HG02938 (cell line): ENCODE measurements at regions not wholly inside any gene's neighbourhood (a gene's known extent, or its start where the extent isn't known, plus 50 kb on each side); places are given as distances from the start of the nearest gene placed in this dataset.

Experiments used
- ATAC-seq: cut with Tn5 transposase; IDR thresholded peaks from one replicate; pipeline ENCODE4 v1.9.1; 2021; ENCODE audit warnings: mild to moderate bottlenecking, moderate library complexity; ENCODE audit not compliant: unreplicated experiment

DNA sequence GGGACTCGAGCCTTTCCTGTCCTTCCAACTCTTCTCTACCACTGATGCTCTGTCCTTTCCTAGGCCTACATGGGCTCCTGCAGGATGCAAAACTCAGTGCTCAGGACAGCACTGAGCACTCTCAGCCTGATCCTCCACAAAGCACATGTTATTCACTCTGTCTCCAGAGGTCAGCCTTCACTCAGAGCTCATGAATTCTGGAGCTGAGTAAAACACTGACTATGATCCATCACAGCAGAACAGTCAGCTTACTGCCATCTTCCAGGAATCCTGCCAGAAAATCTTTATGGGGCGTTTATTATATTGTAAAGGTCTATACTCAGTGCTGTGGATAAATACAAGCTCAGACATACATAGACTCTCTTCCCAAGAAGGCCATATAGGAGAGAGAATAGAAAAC is 121.5 kb upstream of the CPEB2 start:
- ATAC-seq, result no peak

DNA sequence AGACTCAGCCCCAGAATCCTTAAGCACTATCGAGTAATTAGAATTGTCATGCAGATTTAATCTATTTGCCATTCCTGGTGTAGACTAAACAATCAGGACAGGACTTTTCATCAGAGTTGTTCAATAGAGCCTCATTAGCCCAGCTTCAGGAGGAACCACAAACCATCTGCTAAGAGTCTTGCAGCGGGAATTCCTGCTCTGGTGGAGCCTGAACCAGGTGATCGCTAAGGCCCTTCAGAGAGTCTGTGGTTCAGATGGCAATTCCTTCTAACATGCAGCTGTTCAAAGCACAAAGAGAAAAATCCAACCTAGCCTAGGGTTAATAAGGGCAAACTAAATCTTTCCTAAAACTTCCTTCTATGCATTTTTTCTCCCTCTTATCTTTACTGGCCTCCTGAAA is 119.1 kb upstream of the CPEB2 start:
- no peak for ATAC-seq

DNA sequence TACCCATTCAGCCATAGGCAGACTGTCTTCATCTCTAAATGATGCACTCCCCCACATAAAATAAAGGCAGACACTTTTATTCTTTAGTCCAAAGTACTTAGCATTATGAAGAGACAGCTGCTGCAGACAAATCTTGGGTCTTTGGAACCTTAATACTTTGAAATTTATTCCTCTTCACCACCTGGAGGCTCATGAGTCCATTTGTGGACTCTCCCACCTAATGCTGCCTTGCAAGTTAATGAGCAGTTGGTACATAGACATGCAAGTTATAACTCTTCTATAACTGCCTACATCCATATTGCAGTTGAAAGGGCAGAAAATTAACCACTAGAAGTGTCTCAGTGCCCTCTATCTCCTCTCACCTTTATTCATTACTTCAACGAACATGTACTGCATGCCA is 118.6 kb upstream of the CPEB2 start:
- ATAC-seq, result no peak

DNA sequence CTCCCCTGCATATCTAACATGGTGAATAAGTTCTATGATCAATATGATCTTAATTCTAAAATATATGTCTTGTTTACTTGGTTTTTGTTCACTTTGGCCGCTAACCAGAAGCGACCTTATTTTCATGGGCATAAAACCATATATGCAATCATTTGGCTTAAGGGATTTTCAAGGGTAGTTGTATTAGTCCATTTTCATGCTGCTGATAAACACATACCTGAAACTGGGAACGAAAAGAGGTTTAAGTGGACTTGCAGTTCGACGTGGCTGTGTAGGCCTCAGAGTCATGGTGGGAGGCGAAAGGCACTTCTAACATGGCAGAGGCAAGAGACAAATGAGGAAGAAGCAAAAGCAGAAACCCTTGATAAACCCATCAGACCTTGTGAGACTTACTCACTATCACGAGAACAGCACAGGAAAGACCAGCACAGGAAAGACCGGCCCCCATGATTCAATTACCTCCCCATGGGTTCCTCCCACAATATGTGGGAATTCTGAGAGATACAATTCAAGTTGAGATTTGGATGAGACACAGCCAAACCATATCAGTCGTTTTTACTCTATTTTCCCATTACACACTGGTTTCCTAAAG is 114.3 kb upstream of the CPEB2 start:
- no peak for ATAC-seq

DNA sequence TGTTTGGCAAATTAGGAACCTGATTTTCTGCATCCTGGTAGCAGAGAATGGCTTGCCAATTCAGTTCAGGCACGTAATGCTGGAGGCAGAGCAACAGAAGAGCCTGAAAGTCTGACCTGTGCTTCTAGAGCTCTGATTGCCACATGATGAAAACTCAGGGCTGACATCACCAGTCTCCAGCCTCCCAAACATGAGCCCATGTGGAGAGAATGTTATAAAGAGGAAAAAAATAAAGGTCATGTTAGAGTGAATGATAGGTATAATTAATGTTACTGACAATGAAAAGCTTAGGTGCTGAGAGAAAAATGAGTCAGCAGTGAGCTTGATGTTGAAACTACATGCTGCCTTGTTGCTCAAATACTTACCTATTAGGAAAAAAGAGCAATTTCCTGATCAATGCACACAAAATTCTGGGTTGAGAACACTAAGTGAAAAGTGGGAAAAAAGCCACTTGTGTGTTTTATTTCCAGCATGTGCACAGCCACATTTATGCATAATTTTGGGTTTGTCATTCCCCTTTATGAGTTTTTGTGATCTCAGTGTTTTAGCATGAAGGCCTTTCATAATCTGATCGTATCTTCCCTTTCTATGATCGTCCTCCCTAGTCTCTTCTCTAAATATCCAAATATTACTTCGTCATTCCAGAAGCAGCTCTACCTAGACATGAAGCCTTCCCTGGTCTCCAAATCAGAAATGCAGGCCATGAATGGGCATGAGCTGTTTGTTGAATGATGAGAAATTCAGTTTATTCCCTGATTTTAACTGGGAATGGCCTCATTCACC is 113.3 kb upstream of the CPEB2 start:
- ATAC-seq, result no peak

DNA sequence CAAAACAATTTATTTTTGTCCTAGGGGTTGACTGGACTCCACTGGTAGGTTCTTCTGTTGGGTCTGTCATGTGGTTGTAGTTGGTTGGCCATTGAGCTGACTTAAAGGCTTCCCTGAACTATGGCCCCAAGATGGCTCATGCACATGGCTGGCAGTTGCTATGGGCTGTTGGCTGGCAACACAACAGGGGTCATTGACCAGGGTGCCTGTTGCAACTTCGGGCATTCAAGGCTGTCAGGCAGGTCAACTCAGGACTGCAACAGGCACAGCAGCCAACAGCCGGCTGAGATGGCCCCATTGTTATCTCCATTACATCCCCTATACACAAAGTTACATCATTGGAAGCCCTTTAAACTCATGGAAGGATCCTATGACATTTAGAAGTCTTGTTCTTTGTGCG is 109.7 kb upstream of the CPEB2 start:
- ATAC-seq, result no peak

DNA sequence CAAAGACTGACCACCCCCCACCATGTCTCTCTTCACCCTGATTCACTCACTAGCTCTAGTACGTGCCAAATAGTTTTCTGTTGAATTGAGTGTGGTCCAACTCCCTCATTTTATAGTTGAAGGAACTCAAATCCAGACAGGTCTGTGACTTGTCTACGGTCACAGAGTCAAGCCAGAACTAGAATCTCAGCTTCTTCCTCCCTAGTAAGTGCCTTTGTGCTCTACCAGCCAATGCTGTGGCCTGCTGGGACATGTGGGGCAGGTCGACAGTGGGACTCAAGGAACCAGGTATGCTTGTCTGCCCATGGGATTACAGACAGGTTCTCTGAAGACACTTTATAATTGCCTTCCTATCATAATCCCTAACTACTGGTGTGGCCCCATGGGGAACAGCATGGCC is 108.6 kb upstream of the CPEB2 start:
- ATAC-seq, result no peak

DNA sequence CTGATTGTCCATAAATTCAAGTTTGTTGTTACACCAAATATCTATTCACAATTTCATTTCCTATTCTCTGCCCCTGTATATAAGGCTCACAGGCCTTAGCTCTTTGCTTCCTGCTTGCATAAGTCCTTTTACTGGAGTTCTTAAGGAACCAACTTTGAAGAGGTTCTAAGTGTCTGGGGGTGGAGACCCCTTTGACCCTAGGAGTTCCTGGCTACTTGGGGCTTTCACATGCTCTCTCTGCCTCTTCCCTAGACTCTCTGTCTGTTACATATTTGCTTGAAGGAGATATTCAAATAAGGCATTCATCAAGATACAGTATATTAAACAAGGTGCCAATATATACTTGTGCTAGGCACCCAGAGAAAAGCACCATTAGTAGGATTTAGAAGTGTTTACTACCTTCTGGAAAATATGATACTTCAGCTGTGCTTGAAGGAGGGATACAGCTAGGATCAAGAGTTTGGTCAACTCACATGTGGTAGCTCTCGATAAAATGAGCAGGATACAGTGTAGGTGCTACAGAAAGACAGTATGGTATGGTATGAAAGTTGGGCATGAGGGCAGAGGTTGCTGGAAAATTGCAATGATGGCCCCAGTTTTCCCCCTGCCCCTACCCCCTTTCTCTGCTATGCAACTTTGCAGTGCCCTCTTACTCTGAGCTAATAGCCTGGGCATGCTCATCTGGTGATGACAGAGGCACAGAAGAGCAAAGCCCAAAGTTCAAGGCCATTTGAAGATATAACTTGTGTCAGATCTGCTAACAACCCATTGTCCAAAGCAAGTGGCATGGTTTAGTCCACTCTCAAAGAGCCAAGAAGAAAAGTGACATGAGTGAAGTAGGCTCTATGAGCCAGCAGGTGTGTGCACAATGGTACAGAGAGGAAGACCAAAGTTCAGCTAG is 107.6 kb upstream of the CPEB2 start:
- no peak for ATAC-seq

DNA sequence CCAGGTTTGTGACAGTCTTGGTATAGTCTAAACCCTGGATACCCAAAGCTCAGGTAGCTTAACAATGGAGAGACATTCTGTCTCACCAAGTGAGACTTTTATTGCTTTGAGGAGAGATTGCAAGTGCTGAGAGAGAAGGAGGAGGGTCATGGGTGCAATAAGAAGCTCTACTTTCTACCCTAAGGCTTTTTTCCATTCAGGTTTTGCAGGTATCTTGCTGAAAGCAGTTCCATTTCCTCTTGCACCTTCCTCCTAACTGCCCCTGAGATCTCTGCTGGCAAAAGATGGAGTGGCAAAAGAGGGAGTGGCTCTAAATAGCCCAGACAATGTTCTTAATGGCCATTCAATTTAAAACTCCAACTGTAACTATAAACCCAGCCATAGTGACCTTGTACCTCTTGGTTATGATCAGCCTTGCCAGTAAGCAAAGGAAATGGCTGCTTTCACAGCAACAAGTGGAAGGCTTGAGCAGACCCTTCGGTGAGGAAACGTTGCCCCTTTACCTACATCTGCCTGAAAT is 105.6 kb upstream of the CPEB2 start:
- no peak for ATAC-seq

DNA sequence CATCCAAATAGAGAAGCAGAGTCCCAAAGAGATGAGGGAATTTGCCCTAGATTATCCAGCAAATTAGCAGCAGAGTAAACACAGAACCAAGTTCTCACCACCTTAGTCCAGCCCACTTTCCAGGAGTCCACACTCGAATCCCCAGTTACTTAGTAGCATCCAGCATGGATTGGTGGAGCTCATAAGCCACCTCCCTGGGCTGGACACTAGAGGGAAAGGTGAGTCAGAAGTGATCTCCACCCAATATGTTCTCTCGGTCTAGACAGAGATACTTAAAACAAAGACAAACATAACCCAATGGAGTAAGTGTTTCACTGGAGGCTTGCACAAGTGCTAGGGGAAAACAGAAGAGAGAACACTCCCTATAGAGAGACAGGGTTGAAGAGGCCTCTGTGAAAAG is 105.1 kb upstream of the CPEB2 start:
- ATAC-seq, result no peak

DNA sequence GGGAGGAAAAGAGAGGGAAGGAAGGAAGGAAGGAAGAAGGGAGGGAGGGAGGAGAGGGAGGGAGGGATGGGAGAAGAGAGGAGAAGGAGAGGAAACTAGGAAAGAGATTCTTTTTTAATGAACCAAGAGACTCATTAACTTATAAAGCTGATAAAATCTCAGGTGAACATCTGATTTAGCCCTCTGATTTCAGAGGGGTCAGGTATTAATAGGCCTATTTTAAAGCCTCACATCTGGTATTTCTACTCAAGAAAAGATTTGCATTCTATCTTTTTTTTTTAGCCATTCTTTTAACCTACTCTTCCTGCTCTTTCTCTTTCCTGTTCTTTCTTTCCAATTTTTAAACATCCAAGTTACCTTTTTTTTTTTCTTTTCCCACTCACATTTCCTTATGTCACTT is 103.3 kb upstream of the CPEB2 start:
- no peak for ATAC-seq

DNA sequence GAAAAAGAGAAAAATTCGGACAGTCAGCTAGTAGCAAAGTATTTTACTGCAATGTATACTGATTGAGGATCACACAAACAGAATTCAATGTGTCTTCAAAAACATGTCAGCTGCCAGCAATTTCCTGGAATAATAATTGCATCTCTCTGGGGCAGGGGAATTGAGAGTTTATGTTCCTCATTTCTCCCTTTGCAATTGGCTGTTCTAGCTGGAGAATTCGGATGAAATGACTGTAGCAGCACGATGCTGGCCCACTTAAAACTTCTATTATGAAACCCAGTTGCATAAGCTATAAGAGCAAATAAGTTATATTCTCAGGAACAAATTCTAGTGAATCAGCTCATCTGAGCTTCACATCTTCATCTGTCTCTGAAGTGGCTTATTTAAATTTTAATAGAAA is 99.9 kb upstream of the CPEB2 start:
- ATAC-seq, result no peak

DNA sequence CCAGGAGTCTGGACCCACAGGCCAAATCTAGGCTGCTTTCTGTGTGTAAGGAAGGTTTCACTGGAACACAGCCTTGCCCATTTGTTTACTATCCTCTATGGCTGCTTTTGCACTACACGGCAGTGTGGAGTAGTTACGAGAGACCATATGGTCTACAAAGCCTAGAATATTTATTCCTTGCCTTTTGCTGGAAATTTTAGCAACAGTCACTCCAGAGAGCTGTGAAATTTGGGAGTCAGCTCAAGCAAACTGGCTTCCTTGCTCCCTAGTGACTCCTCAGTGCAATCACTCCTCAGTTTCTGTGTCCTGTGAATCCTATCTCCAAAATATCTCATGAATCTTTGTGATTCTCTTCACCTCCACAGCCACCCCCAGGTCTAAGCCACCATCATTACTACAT is 99.0 kb upstream of the CPEB2 start:
- no peak for ATAC-seq

DNA sequence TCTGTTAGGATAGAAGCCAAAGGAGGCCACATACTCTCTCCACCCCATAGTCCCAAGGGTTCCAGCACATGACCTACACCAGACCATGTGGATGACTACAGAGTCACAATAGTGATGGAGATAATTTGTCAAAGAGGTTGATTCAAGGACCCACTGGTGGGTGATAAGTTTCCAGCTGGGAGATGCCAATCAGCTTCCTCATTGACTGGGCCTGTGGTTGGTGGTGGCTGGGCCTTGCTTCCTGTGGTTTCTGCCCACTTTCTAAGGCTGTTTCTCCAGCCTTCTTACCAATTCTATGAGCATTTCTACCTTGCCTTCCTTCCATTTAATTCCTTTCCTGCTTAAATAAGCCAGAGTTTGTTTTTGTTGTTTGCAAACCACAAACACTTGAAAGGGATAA is 95.5 kb upstream of the CPEB2 start:
- ATAC-seq, result no peak

DNA sequence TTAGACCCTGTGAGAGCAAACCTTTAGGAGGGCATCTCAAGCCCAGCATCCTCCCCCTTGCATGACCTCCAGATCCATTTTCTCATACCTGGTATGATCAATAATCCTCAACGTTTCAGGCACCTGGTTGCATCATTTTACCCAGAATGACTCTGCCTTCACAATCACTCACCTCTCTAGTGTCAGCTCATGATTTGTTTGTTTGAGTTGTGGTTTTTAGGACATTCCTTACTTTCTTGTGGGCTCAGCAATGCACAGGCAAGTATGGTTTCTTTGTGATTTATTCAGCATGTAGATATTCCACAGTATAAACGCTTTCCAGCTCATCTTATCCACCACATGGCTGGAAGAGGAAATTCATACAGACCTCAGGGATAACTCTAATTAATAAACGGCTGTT is 93.6 kb upstream of the CPEB2 start:
- ATAC-seq, result no peak

DNA sequence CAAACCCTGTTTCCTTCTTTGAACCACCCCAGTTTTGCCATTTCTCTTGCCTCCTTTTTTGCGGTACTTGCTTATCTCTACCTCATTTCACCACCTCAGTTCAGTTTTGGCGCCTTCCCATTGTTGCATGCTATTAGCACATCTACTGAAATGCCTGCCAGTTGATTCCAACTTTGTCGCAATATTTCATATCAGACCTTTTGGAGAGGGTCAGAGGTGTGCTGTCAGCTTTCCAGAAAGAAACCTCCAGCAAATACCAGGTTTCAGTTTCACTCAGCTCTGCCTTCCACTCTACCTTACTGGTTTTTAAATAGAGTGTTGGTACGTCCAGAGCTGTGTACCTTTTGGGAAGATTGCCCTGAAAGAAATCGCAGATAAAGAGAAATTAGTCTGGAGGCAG is 91.9 kb upstream of the CPEB2 start:
- no peak for ATAC-seq

DNA sequence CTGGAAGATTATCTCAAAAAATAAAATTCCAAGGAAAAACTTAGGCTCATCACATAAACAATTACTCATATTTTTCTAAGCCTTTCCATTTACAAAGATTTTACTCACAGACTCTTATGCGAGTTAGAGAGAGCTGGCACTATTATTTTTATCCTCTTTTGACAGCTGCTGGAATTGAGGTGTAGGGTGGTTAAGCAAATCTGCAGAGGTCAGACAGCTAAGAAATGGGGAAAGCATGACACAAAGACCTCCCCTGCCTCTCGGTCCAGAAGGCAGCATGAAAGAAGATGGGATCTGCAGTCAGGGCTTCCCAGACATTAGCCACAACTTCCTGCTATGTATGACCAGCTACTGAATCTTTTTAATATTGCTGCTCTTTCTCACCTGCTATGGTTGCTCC is 89.9 kb upstream of the CPEB2 start:
- no peak for ATAC-seq

DNA sequence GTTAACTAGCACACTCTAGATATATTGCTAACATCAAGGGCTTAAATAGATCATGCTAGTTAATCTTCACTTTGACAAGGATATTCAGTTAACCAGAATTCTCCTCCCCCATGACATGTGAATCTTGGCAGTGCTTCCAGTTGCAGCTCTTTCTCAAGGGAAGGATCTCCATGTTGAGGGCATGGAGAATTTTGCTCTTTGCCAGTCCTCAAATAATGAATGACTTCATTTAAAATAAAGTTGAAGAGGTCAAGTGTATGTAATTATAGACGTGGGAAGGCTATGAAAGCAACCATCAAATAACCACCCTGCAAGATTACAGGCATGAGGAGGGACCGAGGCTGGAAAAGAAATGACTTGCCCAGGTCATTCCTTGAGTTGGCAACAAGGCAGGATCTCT is 87.3 kb upstream of the CPEB2 start:
- no peak for ATAC-seq

DNA sequence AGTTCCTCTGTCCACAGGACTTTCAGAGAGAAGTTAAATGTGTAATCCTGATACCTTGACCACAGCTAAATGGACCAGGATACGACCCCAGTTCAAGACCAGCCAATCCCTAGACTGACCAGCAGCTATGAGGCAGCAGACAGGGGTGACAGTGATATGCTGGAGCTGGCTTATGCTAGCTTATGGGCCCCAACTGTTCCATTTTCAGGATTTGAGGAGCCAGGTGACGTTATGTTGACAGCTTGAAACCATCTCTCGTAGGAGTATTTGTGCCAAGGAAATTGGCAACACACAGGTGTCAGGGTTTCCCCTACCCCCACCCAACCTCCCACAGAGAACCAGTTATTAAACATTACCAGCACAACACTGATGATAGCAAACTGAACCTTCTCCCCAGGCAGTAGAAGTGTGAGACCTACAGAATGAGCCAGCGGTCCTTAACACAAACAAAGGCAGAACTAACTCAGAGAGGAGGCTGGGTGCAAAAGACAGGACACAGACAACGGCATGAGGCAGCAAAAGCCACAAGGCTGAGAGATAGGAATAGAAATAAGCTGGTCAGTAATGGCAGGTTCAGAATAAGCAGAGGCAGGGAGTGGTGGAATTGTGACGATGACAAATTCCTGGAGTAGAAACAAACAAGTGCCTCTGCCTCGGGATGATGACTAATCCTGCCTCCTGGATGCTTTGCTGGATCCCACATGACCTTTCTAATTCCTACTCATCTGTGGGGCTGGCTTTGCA is 85.6 kb upstream of the CPEB2 start:
- ATAC-seq, result no peak

DNA sequence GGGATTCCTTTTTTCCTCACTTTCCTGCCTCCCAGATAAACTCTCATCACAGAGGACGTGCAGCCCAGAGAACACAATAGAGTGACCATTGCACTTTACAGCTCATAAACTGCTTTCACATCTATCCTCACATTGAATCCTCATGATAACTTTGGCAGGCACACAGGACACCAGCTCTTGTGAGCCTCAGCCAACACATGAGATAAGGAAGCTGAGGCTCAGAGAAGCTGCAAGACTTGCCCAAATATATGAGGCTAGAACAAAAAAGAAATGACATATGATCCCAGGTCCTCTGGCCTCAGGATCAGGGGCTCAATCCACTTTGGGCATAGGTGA is 85.0 kb upstream of the CPEB2 start:
- no peak for ATAC-seq

DNA sequence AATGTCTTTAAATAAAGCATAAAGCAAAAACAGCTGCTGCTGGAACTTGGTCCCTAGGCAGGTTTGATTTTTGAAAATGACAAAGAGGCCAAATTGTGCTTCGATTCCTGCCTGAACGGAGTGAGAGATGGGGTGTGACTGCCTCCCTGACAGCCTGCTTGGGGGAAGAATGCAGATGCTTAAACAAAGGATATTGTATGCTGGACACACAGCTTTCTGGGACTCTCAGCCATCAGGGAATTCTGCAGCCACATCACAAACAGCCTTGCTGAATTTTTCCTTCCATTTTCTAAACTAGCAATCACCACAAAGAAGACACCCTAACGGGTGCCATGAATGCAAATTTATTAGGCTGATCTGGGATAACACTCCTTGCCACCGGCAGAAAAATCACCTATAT is 83.9 kb upstream of the CPEB2 start:
- no peak for ATAC-seq
